Mesothelial cell of epicardium (in vitro differentiated cells): ENCODE measurements at regions not wholly inside any gene's neighbourhood (a gene's known extent, or its start where the extent isn't known, plus 50 kb on each side); places are given as distances from the start of the nearest gene placed in this dataset.

Experiments used
- DNase-seq, 2 experiments: peaks; one replicate each; pipeline ENCODE4 v3.0.0; 2021; ENCODE audit warnings: low spot score in 2 of 2; ENCODE audit not compliant: unreplicated experiment in 2 of 2
- H3K27ac Mint-ChIP-seq: 2 replicates; pipeline ENCODE4 v1.8.0; 2021; ENCODE audit warnings: mixed read lengths
- H3K27me3 Mint-ChIP-seq: 2 replicates; pipeline ENCODE4 v1.8.0; 2021; ENCODE audit warnings: low read depth, mixed read lengths
- H3K36me3 Mint-ChIP-seq: 2 replicates; pipeline ENCODE4 v1.8.0; 2021; ENCODE audit warnings: mixed read lengths
- H3K4me1 Mint-ChIP-seq: 2 replicates; pipeline ENCODE4 v1.8.0; 2021; ENCODE audit warnings: mixed read lengths
- H3K4me3 Mint-ChIP-seq: 2 replicates; pipeline ENCODE4 v1.8.0; 2021; ENCODE audit warnings: mild to moderate bottlenecking, moderate library complexity, mixed read lengths
- H3K9me3 Mint-ChIP-seq: 2 replicates; pipeline ENCODE4 v1.8.0; 2021; ENCODE audit warnings: mixed read lengths
- CTCF ChIP-seq: fragments of 200-600 bp; sonication (generic); IDR thresholded peaks from one replicate; pipeline ENCODE4 v1.5.0; 2021; ENCODE audit warnings: antibody characterized with exemption; ENCODE audit not compliant: unreplicated experiment

GRCh38 chr2:11923935-11924334 is 177.5 kb downstream of the LPIN1 start:
- DNase-seq, result no peak
- H3K4me3 Mint-ChIP-seq, result no peak overlapping the region
- peaks cover 27% of the 10 kb centered on the region for H3K27me3 Mint-ChIP-seq
- H3K9me3 Mint-ChIP-seq, result no peaks in the 10 kb centered on the region
- H3K36me3 Mint-ChIP-seq, result no peaks in the 10 kb centered on the region
- H3K4me1 Mint-ChIP-seq, result peaks cover 6% of the 10 kb centered on the region
- H3K27ac Mint-ChIP-seq, result no peak overlapping the region
- TF ChIP-seq CTCF, result no peak

GRCh38 chr2:11925295-11926066 is 179.0 kb downstream of the LPIN1 start:
- no peak for TF ChIP-seq CTCF
- Mint-ChIP-seq H3K36me3 (no peaks in the 10 kb centered on the region), H3K27me3 (peaks cover 25% of the 10 kb centered on the region), H3K4me3 (no peak overlapping the region), H3K4me1 (peaks cover 11% of the 10 kb centered on the region), H3K27ac (no peak overlapping the region), H3K9me3 (no peaks in the 10 kb centered on the region)
- DNase-seq, result no peak

GRCh38 chr2:11930211-11930761 is 183.9 kb downstream of the LPIN1 start:
- no peak overlapping the region for H3K4me3 Mint-ChIP-seq
- DNase-seq, result no peak
- no peaks in the 10 kb centered on the region for H3K9me3 Mint-ChIP-seq
- TF ChIP-seq CTCF, result no peak
- peaks cover 7% of the 10 kb centered on the region for H3K4me1 Mint-ChIP-seq
- H3K27ac Mint-ChIP-seq, result no peak overlapping the region
- no peaks in the 10 kb centered on the region for H3K36me3 Mint-ChIP-seq
- H3K27me3 Mint-ChIP-seq, result peaks cover 7% of the 10 kb centered on the region

- no peak for DNase-seq
- Mint-ChIP-seq H3K4me3 (no peak overlapping the region), H3K9me3 (no peaks in the 10 kb centered on the region), H3K36me3 (no peaks in the 10 kb centered on the region), H3K4me1 (peaks cover 7% of the 10 kb centered on the region), H3K27ac (no peak overlapping the region), H3K27me3 (peaks cover 7% of the 10 kb centered on the region)
- no peak for TF ChIP-seq CTCF
These were observed 185.6 kb downstream of the LPIN1 start for GRCh38 chr2:11932048-11932512.

GRCh38 chr2:11932962-11933361 is 186.5 kb downstream of the LPIN1 start:
- Mint-ChIP-seq H3K4me3 (no peak overlapping the region), H3K36me3 (no peaks in the 10 kb centered on the region), H3K27ac (no peak overlapping the region), H3K27me3 (peaks cover under 1% of the 10 kb centered on the region), H3K9me3 (peaks cover 4% of the 10 kb centered on the region), H3K4me1 (peaks cover 7% of the 10 kb centered on the region)
- no peak for TF ChIP-seq CTCF
- DNase-seq, result no peak
